Naive thymus-derived CD8-positive, alpha-beta T cell (primary cell): ENCODE measurements at regions not wholly inside any gene's neighbourhood (a gene's known extent, or its start where the extent isn't known, plus 50 kb on each side); places are given as distances from the start of the nearest gene placed in this dataset.

ENCODE experiments used
- ATAC-seq, 2 donors: fragments of 150-1000 bp; cut with Tn5 transposase in 1 of 2; sonication (Bioruptor Pico), chemical (Tn5 transposase) in 1 of 2; 1 replicate in 1 of 2; 2 replicates in 1 of 2; pipeline ENCODE4 v1.10.0; 2021; ENCODE audit warnings: mild to moderate bottlenecking in 2 of 2, moderate library complexity in 2 of 2
- POLR2A ChIA-PET: fragments of 350-600 bp; sonication (Branson Sonifier 250); formaldehyde crosslinking; loops from one replicate; lab custom pipeline; 2021; ENCODE audit warnings: antibody characterized with exemption; lab: Charles Lee
- DNase-seq, 10 donors: peaks; one replicate each; pipeline versions ENCODE4 v3.0.0 to v3.0.0-alpha.2; 2020 to 2022
- H3K27ac Mint-ChIP-seq, 10 donors: one replicate each; pipeline ENCODE4 v1.8.0; 2020 to 2022; ENCODE audit warnings: mild to moderate bottlenecking in 10 of 10, mixed read lengths in 10 of 10, moderate library complexity in 4 of 10, inconsistent platforms in 1 of 10
- H3K27me3 Mint-ChIP-seq, 5 donors: one replicate each; pipeline ENCODE4 v1.8.0; 2021 to 2022; ENCODE audit warnings: mixed read lengths in 5 of 5
- H3K36me3 Mint-ChIP-seq, 3 donors: one replicate each; pipeline ENCODE4 v1.8.0; 2020 to 2022; ENCODE audit warnings: mixed read lengths in 3 of 3, mild to moderate bottlenecking in 2 of 3, inconsistent platforms in 1 of 3
- H3K4me1 Mint-ChIP-seq, 4 donors: one replicate each; pipeline ENCODE4 v1.8.0; 2021 to 2022; ENCODE audit warnings: mixed read lengths in 4 of 4
- H3K4me3 Mint-ChIP-seq, 10 donors: one replicate each; pipeline ENCODE4 v1.8.0; 2020 to 2022; ENCODE audit warnings: mild to moderate bottlenecking in 10 of 10, mixed read lengths in 10 of 10, moderate library complexity in 6 of 10, inconsistent platforms in 1 of 10
- H3K9me3 Mint-ChIP-seq, 9 donors: one replicate each; pipeline ENCODE4 v1.8.0; 2020 to 2022; ENCODE audit warnings: mixed read lengths in 9 of 9, mild to moderate bottlenecking in 3 of 9, inconsistent platforms in 1 of 9, moderate library complexity in 1 of 9

DNA sequence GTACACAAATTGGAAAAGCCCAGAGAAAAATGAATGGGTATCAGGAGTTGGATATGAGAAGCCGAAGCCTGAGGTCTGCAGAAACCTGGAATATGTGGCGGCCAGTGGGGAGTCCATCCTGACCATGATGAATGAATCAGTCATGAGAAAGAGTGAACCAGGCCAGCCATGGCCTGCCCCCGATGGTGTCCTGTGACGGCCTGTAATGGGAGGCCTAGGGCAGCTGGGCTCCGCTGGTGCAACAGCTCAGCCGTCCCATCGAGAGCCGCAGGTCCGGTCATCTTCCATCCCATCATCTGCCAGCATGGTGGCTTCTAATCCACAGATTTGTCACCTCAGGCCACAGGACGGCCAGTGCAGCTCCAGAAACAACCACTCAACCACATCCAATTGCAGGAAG, 116.4 kb downstream of the PDCL3 start:
- Mint-ChIP-seq H3K27me3 (peaks cover 0 to 1% (median 0%) of the 10 kb centered on the region in 5 donors), H3K36me3 (peaks cover 0 to 7% (median 6%) of the 10 kb centered on the region in 3 donors)
- POLR2A ChIA-PET, result no interaction called here

DNA sequence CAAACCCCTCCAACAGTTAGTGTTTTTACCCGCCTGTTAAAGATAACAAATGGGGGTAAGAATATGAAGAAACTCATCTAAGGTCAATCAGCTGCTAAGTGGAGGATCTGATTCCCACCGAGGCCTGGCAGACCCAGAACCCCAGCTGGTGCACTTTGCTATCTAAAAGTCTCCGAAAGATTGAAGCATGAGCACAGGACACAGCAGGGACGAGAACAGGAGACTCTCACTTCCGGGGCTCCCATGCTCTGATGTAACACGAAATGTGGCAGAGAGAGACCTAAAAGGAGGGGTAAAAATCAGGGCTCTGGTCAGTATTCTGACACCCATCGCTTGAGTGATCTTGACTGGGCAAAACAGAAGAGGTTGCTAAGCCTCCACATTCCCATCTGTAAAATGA, 119.7 kb downstream of the PDCL3 start:
- Mint-ChIP-seq H3K27me3 (peaks cover 0 to 1% (median 0%) of the 10 kb centered on the region in 5 donors), H3K4me3 (no peak overlapping the region), H3K9me3 (peaks cover 4 to 42% (median 17%) of the 10 kb centered on the region in 9 donors), H3K27ac (no peak overlapping the region), H3K4me1 (peaks cover 12 to 25% (median 19%) of the 10 kb centered on the region in 4 donors), H3K36me3 (peaks cover 0 to 13% (median 11%) of the 10 kb centered on the region in 3 donors)
- no peak for ATAC-seq
- POLR2A ChIA-PET, result no interaction called here
- no peak for DNase-seq

More for the DNA sequence above, 116.4 kb downstream of the PDCL3 start:
- H3K9me3 Mint-ChIP-seq, result peaks cover 0 to 17% (median 12%) of the 10 kb centered on the region in 9 donors
- H3K27ac Mint-ChIP-seq, result no peak overlapping the region
- DNase-seq, result no peak
- H3K4me3 Mint-ChIP-seq, result peak overlapping the region in 1 of 10 donors; percentile 28
- H3K4me1 Mint-ChIP-seq, result peaks cover 12 to 25% (median 19%) of the 10 kb centered on the region in 4 donors
- ATAC-seq, result no peak

DNA sequence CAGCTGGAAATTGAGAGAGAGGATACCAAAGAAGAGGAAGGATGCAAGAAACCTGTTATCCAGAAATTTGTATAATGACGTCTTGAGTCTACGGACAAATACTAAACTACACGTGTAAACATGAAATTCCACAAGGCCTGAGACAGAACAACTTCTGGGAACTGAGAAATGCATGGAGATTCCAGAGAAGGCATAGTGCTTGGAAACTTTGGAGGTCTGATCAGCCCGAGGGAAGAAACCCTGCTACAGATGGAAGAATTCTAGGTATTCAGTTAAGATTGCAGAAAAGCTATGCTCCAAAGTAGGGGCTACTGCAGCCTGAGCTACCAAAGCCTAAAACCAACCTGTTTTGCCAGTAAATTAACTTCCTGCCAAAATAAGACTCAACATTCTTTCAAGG, 120.4 kb downstream of the PDCL3 start:
- Mint-ChIP-seq H3K4me3 (no peak overlapping the region), H3K36me3 (peaks cover 0 to 16% (median 13%) of the 10 kb centered on the region in 3 donors), H3K27ac (no peak overlapping the region), H3K4me1 (peaks cover 12 to 25% (median 19%) of the 10 kb centered on the region in 4 donors), H3K9me3 (peaks cover 5 to 44% (median 19%) of the 10 kb centered on the region in 9 donors), H3K27me3 (peaks cover 0 to 1% (median 0%) of the 10 kb centered on the region in 5 donors)
- ATAC-seq (no peak), DNase-seq (no peak)
- POLR2A ChIA-PET, result no interaction called here

DNA sequence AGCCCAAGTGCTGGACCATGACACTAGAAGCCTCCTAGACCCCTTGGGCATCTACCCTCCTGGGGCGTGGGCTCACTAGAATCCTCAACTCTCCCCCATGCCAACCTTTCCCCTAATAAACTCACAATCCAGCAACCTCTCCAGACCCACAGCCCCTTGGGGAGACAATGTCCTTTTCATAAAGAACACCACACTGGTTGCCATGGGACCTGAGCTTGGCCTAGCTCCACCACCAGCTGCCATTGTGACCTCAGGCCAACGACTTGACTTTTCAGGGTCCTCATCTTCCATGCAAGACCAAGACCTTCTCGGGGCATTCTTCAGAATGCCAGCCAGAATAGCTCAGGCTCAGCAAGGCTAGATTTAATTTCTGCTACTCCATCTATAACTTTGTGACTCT, 128.1 kb upstream of the NPAS2 start:
- POLR2A ChIA-PET, result no interaction called here
- no peak overlapping the region for H3K27ac Mint-ChIP-seq

DNA sequence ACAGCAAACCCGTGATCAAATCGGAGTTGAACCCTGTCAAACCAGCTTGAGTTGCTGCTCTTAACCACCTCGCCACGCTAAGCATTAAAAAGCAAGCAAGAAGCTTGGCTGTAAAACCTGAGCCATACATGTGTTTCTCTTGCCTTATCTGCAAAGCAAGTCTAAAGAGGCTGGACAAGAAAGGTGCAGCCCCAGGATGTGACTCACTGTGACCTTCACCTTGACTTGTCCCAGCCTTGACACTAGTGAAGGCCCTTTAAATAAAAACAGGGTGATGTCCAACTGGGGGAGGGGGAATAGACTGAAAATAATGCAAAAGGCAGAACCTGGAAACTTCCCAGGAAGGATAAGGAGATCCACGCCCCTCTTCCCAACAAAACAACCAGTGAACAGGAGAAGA, 127.6 kb upstream of the NPAS2 start:
- ATAC-seq (no peak), DNase-seq (no peak)
- peaks cover 0 to 7% (median 0%) of the 10 kb centered on the region in 4 donors for H3K4me1 Mint-ChIP-seq
- H3K9me3 Mint-ChIP-seq, result peaks cover 11 to 39% (median 22%) of the 10 kb centered on the region in 9 donors
- H3K27me3 Mint-ChIP-seq, result peaks cover 1 to 16% (median 6%) of the 10 kb centered on the region in 5 donors
- H3K36me3 Mint-ChIP-seq, result peaks cover 2 to 27% (median 19%) of the 10 kb centered on the region in 3 donors
- no peak overlapping the region for H3K27ac Mint-ChIP-seq
- H3K4me3 Mint-ChIP-seq, result no peak overlapping the region
- POLR2A ChIA-PET, result no interaction called here

More for the DNA sequence above, 128.1 kb upstream of the NPAS2 start:
- H3K9me3 Mint-ChIP-seq, result peaks cover 6 to 39% (median 17%) of the 10 kb centered on the region in 9 donors
- H3K4me1 Mint-ChIP-seq, result peaks cover 0 to 7% (median 0%) of the 10 kb centered on the region in 4 donors
- H3K36me3 Mint-ChIP-seq, result peaks cover 2 to 24% (median 20%) of the 10 kb centered on the region in 3 donors
- no peak overlapping the region for H3K4me3 Mint-ChIP-seq
- peaks cover 1 to 16% (median 6%) of the 10 kb centered on the region in 5 donors for H3K27me3 Mint-ChIP-seq
- DNase-seq, result no peak
- ATAC-seq, result no peak

DNA sequence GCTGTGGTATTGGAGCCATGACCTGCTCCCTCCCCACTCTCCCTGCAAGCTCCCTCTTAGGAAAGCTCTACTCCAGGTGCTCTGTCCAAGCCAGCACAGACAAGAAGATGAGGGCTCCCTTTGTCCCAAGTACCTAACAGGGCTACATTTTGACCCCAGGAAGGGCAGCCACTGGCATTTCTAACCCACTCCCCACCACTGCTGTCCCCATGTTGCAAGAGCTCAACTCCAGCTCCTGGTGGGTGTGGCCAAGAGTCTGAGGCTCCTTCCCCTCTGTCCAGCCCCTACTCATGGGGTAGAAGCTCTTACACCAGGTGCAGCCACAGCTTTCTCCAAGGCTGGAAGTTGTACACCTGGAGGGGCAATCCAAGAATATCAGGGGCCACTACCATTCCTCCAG, 127.0 kb upstream of the NPAS2 start:
- Mint-ChIP-seq H3K27me3 (peaks cover 1 to 16% (median 6%) of the 10 kb centered on the region in 5 donors), H3K4me1 (peaks cover 0 to 7% (median 0%) of the 10 kb centered on the region in 4 donors), H3K27ac (peak overlapping the region in 1 of 10 donors; percentile 38), H3K4me3 (no peak overlapping the region), H3K9me3 (peaks cover 11 to 37% (median 24%) of the 10 kb centered on the region in 9 donors), H3K36me3 (peaks cover 2 to 29% (median 15%) of the 10 kb centered on the region in 3 donors)
- POLR2A ChIA-PET, result no interaction called here
- ATAC-seq (no peak), DNase-seq (no peak)

DNA sequence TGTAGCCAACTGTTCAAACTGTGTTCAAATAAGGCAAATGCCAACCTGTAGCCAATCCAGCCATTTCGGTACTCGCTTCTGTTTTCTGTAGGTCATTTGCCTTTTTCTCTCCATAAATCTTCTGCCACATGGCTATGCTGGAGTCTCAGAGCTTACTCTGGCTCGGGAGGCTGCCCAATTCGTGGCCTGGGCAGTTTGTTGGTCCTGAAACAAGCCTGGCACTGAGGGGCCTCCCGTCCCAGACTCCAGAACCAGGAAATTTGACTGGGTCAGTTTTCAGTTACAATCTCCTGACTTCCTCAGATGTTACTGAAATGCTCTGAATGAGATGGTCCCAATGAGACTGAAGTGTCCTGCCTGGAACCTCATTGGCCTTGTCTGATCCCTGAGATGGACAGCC, 120.8 kb upstream of the NPAS2 start:
- peak overlapping the region in 1 of 10 donors; percentile 29 for H3K27ac Mint-ChIP-seq
- H3K36me3 Mint-ChIP-seq, result peaks cover 2 to 42% (median 17%) of the 10 kb centered on the region in 3 donors
- ATAC-seq, result no peak
- no peak for DNase-seq
- H3K4me3 Mint-ChIP-seq, result no peak overlapping the region
- POLR2A ChIA-PET, result no interaction called here
- peaks cover 0 to 2% (median 0%) of the 10 kb centered on the region in 5 donors for H3K27me3 Mint-ChIP-seq
- peaks cover 14 to 46% (median 27%) of the 10 kb centered on the region in 9 donors for H3K9me3 Mint-ChIP-seq
- peaks cover 3 to 19% (median 10%) of the 10 kb centered on the region in 4 donors for H3K4me1 Mint-ChIP-seq

DNA sequence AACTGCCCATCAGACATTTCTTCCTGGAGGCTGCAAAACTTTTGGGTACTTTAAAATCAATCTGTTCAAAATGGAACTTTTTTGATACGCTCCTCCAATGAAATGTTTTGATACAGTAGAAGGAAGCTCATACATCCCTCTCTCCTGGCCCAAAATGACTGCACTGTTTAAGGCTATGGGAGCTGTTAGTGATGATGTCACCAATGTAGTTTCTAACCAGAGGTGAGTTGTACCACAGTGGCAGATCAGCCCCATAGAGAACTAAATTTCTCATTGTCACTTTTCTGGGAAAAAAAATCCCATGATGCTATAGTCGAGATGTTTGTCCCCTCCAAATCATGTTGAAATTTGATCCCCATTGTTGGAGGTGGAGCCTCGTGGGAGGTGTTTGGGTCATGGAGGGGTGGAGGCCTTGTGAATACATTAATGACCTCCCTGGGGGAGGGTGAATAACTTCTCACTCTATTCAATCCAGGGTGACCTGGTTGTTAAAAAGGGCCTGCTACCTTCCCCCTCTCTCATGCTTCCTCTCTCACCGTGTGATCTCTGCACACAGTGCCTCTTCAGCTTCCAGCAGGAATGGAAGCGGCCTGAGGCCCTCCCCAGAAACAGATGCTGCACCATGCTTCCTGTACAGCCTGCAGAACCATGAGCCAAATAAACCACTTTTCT, 117.4 kb upstream of the NPAS2 start:
- Mint-ChIP-seq H3K36me3 (peaks cover 0 to 20% (median 2%) of the 10 kb centered on the region in 3 donors), H3K27ac (peak overlapping the region in 1 of 10 donors; percentile 79), H3K9me3 (peaks cover 3 to 17% (median 10%) of the 10 kb centered on the region in 9 donors), H3K4me3 (no peak overlapping the region), H3K4me1 (peaks cover 11 to 27% (median 20%) of the 10 kb centered on the region in 4 donors), H3K27me3 (peaks cover 0 to 2% (median 0%) of the 10 kb centered on the region in 5 donors)
- no peak for ATAC-seq
- DNase-seq, result no peak
- POLR2A ChIA-PET, result no interaction called here

DNA sequence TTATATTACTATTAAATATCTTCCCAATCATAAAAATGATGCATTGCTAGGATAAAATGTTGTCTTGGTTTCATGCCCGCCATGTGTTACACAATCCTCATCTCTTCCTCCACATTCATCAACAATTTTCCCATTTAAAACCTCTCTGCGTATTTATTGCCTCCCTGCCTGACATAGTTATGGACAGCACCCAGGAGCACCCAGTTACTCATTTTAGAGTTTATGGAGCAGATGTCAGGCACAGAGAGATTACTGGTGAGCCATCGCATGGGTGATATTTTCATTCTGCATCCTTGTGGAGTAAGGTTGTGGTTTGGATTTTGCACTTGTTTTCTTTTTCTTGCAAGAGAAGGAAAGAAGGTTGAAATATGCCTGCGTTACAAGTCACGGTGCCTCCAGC, 116.7 kb upstream of the NPAS2 start:
- peaks cover 12 to 28% (median 24%) of the 10 kb centered on the region in 4 donors for H3K4me1 Mint-ChIP-seq
- peaks cover under 1 to 14% (median 10%) of the 10 kb centered on the region in 9 donors for H3K9me3 Mint-ChIP-seq
- POLR2A ChIA-PET, result no interaction called here
- DNase-seq, result no peak
- no peak for ATAC-seq
- H3K27ac Mint-ChIP-seq, result peak overlapping the region in 4 of 10 donors; percentile 29 to 79 (median 40)
- H3K27me3 Mint-ChIP-seq, result peaks cover 0 to 2% (median 0%) of the 10 kb centered on the region in 5 donors
- peaks cover 0 to 14% (median 2%) of the 10 kb centered on the region in 3 donors for H3K36me3 Mint-ChIP-seq
- no peak overlapping the region for H3K4me3 Mint-ChIP-seq

DNA sequence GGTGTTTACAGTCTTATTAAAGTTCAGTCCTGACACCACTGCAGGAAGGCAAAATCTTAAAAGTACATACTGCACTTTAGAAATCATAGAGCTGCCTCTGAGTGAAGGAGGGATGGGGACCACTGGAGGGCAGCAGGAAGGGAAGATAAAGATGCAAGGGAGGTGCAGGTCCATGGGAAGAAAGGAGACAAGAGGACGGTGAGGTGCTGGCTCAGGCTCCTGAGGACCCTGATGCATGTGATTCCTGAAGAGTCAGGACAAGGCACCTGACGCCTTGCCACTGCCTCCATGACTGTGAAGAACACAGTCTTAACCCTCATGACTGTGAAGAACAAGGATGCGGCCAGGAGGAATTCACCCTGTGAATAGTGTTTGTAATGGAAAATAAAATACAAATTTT, 116.2 kb upstream of the NPAS2 start:
- peaks cover 0 to 14% (median 6%) of the 10 kb centered on the region in 9 donors for H3K9me3 Mint-ChIP-seq
- peak overlapping the region in 1 of 10 donors; percentile 8 for H3K4me3 Mint-ChIP-seq
- no peak for ATAC-seq
- H3K27me3 Mint-ChIP-seq, result peaks cover 0 to 2% (median 0%) of the 10 kb centered on the region in 5 donors
- no peak for DNase-seq
- H3K4me1 Mint-ChIP-seq, result peaks cover 12 to 32% (median 25%) of the 10 kb centered on the region in 4 donors
- POLR2A ChIA-PET, result no interaction called here
- peak overlapping the region in 5 of 10 donors; percentile 29 to 79 (median 51) for H3K27ac Mint-ChIP-seq
- peaks cover 0 to 9% (median under 1%) of the 10 kb centered on the region in 3 donors for H3K36me3 Mint-ChIP-seq

DNA sequence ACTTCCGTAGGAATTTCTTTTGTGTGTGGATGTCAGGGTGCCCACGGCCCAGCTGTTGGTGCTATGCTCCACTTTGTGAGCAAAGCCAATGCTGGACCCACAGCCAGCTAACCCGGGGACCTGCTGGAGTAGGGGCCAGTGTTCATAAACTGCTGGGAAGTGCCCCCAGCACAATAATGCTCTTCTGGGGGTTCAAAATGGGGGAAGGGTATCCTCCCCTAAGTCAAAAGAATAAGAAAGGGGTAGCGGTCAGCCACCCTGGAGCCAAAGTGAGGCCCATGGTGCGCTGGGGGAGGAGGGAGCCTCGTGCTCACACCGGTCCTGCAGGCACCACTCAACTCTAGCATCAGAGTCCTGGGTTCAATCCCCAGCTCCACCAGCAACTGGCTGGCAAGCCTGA, 115.8 kb upstream of the NPAS2 start:
- POLR2A ChIA-PET, result no interaction called here
- DNase-seq (no peak), ATAC-seq (no peak)
- peaks cover 12 to 32% (median 25%) of the 10 kb centered on the region in 4 donors for H3K4me1 Mint-ChIP-seq
- H3K4me3 Mint-ChIP-seq, result no peak overlapping the region
- peaks cover 0 to 11% (median 3%) of the 10 kb centered on the region in 9 donors for H3K9me3 Mint-ChIP-seq
- peak overlapping the region in 2 of 10 donors; percentile 3 to 51 for H3K27ac Mint-ChIP-seq
- peaks cover 0 to 2% (median 0%) of the 10 kb centered on the region in 5 donors for H3K27me3 Mint-ChIP-seq
- peaks cover 0 to 5% (median 0%) of the 10 kb centered on the region in 3 donors for H3K36me3 Mint-ChIP-seq

DNA sequence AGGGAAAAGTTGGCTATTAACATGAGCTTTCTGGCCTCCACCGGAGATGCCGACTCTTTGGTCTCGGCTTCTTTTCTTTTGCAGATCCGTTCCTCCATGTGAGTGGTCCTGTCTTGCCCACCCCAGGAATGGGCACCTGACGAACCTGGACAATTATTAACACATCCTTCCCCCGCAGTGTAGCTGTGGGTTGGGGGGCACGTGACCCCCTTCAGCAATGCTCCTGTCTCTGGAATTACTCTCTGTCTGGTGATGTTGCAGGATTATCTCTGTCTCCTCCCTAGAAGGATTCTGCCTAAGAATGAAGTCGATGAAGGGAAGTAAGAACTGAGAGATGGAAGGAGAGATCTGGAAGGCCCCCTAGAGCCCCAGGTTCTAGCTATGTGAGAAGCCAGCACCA, 115.2 kb upstream of the NPAS2 start:
- H3K27me3 Mint-ChIP-seq, result peaks cover 0 to 2% (median 0%) of the 10 kb centered on the region in 5 donors
- H3K4me3 Mint-ChIP-seq, result no peak overlapping the region
- ATAC-seq (no peak), DNase-seq (no peak)
- H3K27ac Mint-ChIP-seq, result peak overlapping the region in 1 of 10 donors; percentile 18
- peaks cover 0 to 11% (median 3%) of the 10 kb centered on the region in 9 donors for H3K9me3 Mint-ChIP-seq
- H3K4me1 Mint-ChIP-seq, result peaks cover 12 to 32% (median 25%) of the 10 kb centered on the region in 4 donors
- POLR2A ChIA-PET, result interaction anchor here (0.6 kb wide), 1 partner anchor 116 kb away, joined by 3 read pairs; no protein-coding TSS in a partner anchor
- peaks cover 0 to 5% (median 0%) of the 10 kb centered on the region in 3 donors for H3K36me3 Mint-ChIP-seq
